ENCODE measurements at regions not wholly inside any gene's neighbourhood (a gene's known extent, or its start where the extent isn't known, plus 50 kb on each side); places are given as distances from the start of the nearest gene placed in this dataset.
"Not testable (repeated sequence)": the region's sequence is repeated elsewhere in the genome, so short reads cannot be mapped to it uniquely, and the experiment has no call there.

GRCh38 chr6:134753001-134753400 is 196.9 kb downstream of the ALDH8A1 start:
- intact Hi-C loops (cut with DNase I) = no loop called here
- ATAC-seq = no peak
- DNase-seq (ENCODE audit: missing footprints) = no peak

GRCh38 chr6:134752445-134752844 is 197.5 kb downstream of the ALDH8A1 start:
- ATAC-seq = no peak
- intact Hi-C loops (cut with DNase I) = no loop called here
- DNase-seq (ENCODE audit: missing footprints) = no peak

GRCh38 chr6:134750669-134751068 is 199.2 kb downstream of the ALDH8A1 start:
- DNase-seq (ENCODE audit: missing footprints) (no peak), ATAC-seq (no peak)
- intact Hi-C loops (cut with DNase I) = no loop called here

- DNase-seq (ENCODE audit: missing footprints) = no peak
- intact Hi-C loops (cut with DNase I) = no loop called here
- ATAC-seq = no peak
Observed at GRCh38 chr6:134748484-134748883, 201.4 kb downstream of the ALDH8A1 start.

- intact Hi-C loops (cut with DNase I); ATAC-seq; DNase-seq (ENCODE audit: missing footprints): not testable (repeated sequence)
Observed at GRCh38 chr6:134747197-134747596, 202.7 kb downstream of the ALDH8A1 start.

GRCh38 chr6:134746140-134746539 is 203.8 kb downstream of the ALDH8A1 start:
- ATAC-seq (no peak), DNase-seq (ENCODE audit: missing footprints) (no peak)
- intact Hi-C loops (cut with DNase I) = no loop called here

GRCh38 chr6:134745192-134745591 is 204.7 kb downstream of the ALDH8A1 start:
- intact Hi-C loops (cut with DNase I); ATAC-seq: not testable (repeated sequence)

GRCh38 chr6:134744301-134744700 is 205.6 kb downstream of the ALDH8A1 start:
- intact Hi-C loops (cut with DNase I) = no loop called here
- ATAC-seq (no peak), DNase-seq (ENCODE audit: missing footprints) (no peak)

More at GRCh38 chr6:134745192-134745591, 204.7 kb downstream of the ALDH8A1 start:
- not testable (repeated sequence) for DNase-seq (ENCODE audit: missing footprints)

GRCh38 chr6:134741200-134741536 is 208.7 kb downstream of the ALDH8A1 start:
- ATAC-seq = no peak
- no peak for DNase-seq (ENCODE audit: missing footprints)
- intact Hi-C loops (cut with DNase I) = no loop called here

- no peak for ATAC-seq
- intact Hi-C loops (cut with DNase I) = no loop called here
Observed at GRCh38 chr6:134740473-134741199, 209.3 kb downstream of the ALDH8A1 start.

GRCh38 chr6:134740027-134740373 is 209.9 kb downstream of the ALDH8A1 start:
- no peak for ATAC-seq
- intact Hi-C loops (cut with DNase I) = no loop called here

More at GRCh38 chr6:134740473-134741199, 209.3 kb downstream of the ALDH8A1 start:
- no peak for DNase-seq (ENCODE audit: missing footprints)

GRCh38 chr6:134739299-134740026 is 210.4 kb downstream of the ALDH8A1 start:
- DNase-seq (ENCODE audit: missing footprints) = no peak
- no peak for ATAC-seq
- intact Hi-C loops (cut with DNase I) = no loop called here

More at GRCh38 chr6:134740027-134740373, 209.9 kb downstream of the ALDH8A1 start:
- no peak for DNase-seq (ENCODE audit: missing footprints)

GRCh38 chr6:134738211-134738885 is 211.6 kb downstream of the ALDH8A1 start:
- DNase-seq (ENCODE audit: missing footprints) (no peak), ATAC-seq (no peak)
- intact Hi-C loops (cut with DNase I) = no loop called here

GRCh38 chr6:134735461-134735860 is 214.4 kb downstream of the ALDH8A1 start:
- intact Hi-C loops (cut with DNase I) = no loop called here
- ATAC-seq (no peak), DNase-seq (ENCODE audit: missing footprints) (no peak)

- DNase-seq (ENCODE audit: missing footprints) (no peak), ATAC-seq (no peak)
- intact Hi-C loops (cut with DNase I) = no loop called here
Observed at GRCh38 chr6:134734312-134734869, 215.5 kb downstream of the ALDH8A1 start.

- DNase-seq (ENCODE audit: missing footprints) (no peak), ATAC-seq (no peak)
- intact Hi-C loops (cut with DNase I) = no loop called here
Observed at GRCh38 chr6:134733801-134734200, 216.1 kb downstream of the ALDH8A1 start.

- DNase-seq (ENCODE audit: missing footprints) (no peak), ATAC-seq (no peak)
- intact Hi-C loops (cut with DNase I) = no loop called here
Observed at GRCh38 chr6:134732763-134733162, 217.1 kb downstream of the ALDH8A1 start.

GRCh38 chr6:134731615-134732014 is 218.3 kb downstream of the ALDH8A1 start:
- DNase-seq (ENCODE audit: missing footprints) = no peak
- intact Hi-C loops (cut with DNase I) = no loop called here
- no peak for ATAC-seq

GRCh38 chr6:134730013-134730412 is 219.9 kb downstream of the ALDH8A1 start:
- intact Hi-C loops (cut with DNase I) = no loop called here
- ATAC-seq (no peak), DNase-seq (ENCODE audit: missing footprints) (no peak)

- intact Hi-C loops (cut with DNase I) = no loop called here
- DNase-seq (ENCODE audit: missing footprints) (no peak), ATAC-seq (no peak)
Observed at GRCh38 chr6:134729561-134729960, 220.3 kb downstream of the ALDH8A1 start.
